ENCODE measurements at regions not wholly inside any gene's neighbourhood (a gene's known extent, or its start where the extent isn't known, plus 50 kb on each side); places are given as distances from the start of the nearest gene placed in this dataset.

GRCh38 chr9:106065136-106065535 is 370.8 kb downstream of the TMEM38B start:
- no peak for DNase-seq
- Histone ChIP-seq H3K9me3 (ENCODE audit: low read depth) (no peaks in the 10 kb centered on the region), H3K27me3 (replicated peaks; ENCODE audit: insufficient read depth) (no peaks in the 10 kb centered on the region), H3K4me1 (ENCODE audit: insufficient read depth) (no peaks in the 10 kb centered on the region), H3K9ac (no peak overlapping the region), H3K79me2 (ENCODE audit: insufficient read depth) (no peaks in the 10 kb centered on the region), H3K27ac (no peak overlapping the region), H3K4me2 (ENCODE audit: unreplicated experiment) (no peak overlapping the region), H4K20me1 (ENCODE audit: insufficient read depth) (no peaks in the 10 kb centered on the region), H3K36me3 (ENCODE audit: low read depth) (no peaks in the 10 kb centered on the region), H2AFZ (no peak overlapping the region), H3K4me3 (no peak overlapping the region), H3K9me2 (ENCODE audit: insufficient read depth) (no peaks in the 10 kb centered on the region), H3F3A (ENCODE audit: insufficient read depth) (no peaks in the 10 kb centered on the region)
- 20% methylated on average over 3 of the region's 3 CpGs for WGBS, 2 experiments (ENCODE audit: low coverage in 1 of 2, low lambda C conversion rate in 2 of 2, missing lambda C conversion rate in 2 of 2)
- in situ Hi-C loops (cut with MboI): no loop called here
- TF ChIP-seq EZH2 (IDR thresholded peaks at IDR 0.05; ENCODE audit: insufficient read depth, poor library complexity, severe bottlenecking): no peak

- Histone ChIP-seq H3K9me3 (ENCODE audit: low read depth) (no peaks in the 10 kb centered on the region), H3K9ac (no peak overlapping the region), H3K27me3 (replicated peaks; ENCODE audit: insufficient read depth) (no peaks in the 10 kb centered on the region), H2AFZ (no peak overlapping the region), H3K9me2 (ENCODE audit: insufficient read depth) (no peaks in the 10 kb centered on the region), H3K79me2 (ENCODE audit: insufficient read depth) (no peaks in the 10 kb centered on the region), H3K4me2 (ENCODE audit: unreplicated experiment) (no peak overlapping the region), H3K36me3 (ENCODE audit: low read depth) (no peaks in the 10 kb centered on the region), H3K4me1 (ENCODE audit: insufficient read depth) (no peaks in the 10 kb centered on the region), H3F3A (ENCODE audit: insufficient read depth) (no peaks in the 10 kb centered on the region), H3K4me3 (no peak overlapping the region), H3K27ac (no peak overlapping the region), H4K20me1 (ENCODE audit: insufficient read depth) (no peaks in the 10 kb centered on the region)
- TF ChIP-seq EZH2phosphoT487 (IDR thresholded peaks at IDR 0.05; ENCODE audit: insufficient read depth, low read depth) (no peak), EZH2 (IDR thresholded peaks at IDR 0.05; ENCODE audit: insufficient read depth, poor library complexity, severe bottlenecking) (no peak)
- in situ Hi-C loops (cut with MboI): no loop called here
- 38 to 55% methylated on average over 2 of the region's 2 CpGs for WGBS, 2 experiments (ENCODE audit: low coverage in 1 of 2, low lambda C conversion rate in 2 of 2, missing lambda C conversion rate in 2 of 2)
- DNase-seq: no peak
Measured at GRCh38 chr9:106065579-106066214, 371.4 kb downstream of the TMEM38B start.

GRCh38 chr9:106066940-106067524 is 372.7 kb downstream of the TMEM38B start:
- H3K27ac ChIP-seq: no peak overlapping the region
- H2AFZ ChIP-seq: no peak overlapping the region
- no peaks in the 10 kb centered on the region for H3F3A ChIP-seq (ENCODE audit: insufficient read depth)
- TF ChIP-seq EZH2phosphoT487 (IDR thresholded peaks at IDR 0.05; ENCODE audit: insufficient read depth, low read depth) (no peak), EZH2 (IDR thresholded peaks at IDR 0.05; ENCODE audit: insufficient read depth, poor library complexity, severe bottlenecking) (no peak)
- WGBS, 2 experiments (ENCODE audit: low coverage in 1 of 2, low lambda C conversion rate in 2 of 2, missing lambda C conversion rate in 2 of 2): 43 to 44% methylated on average over 8 of the region's 8 CpGs
- no peaks in the 10 kb centered on the region for H3K79me2 ChIP-seq (ENCODE audit: insufficient read depth)
- no peaks in the 10 kb centered on the region for H3K27me3 ChIP-seq (replicated peaks; ENCODE audit: insufficient read depth)
- no peak overlapping the region for H3K4me2 ChIP-seq (ENCODE audit: unreplicated experiment)
- no peak overlapping the region for H3K4me3 ChIP-seq
- no peaks in the 10 kb centered on the region for H4K20me1 ChIP-seq (ENCODE audit: insufficient read depth)
- no peaks in the 10 kb centered on the region for H3K9me2 ChIP-seq (ENCODE audit: insufficient read depth)
- no peaks in the 10 kb centered on the region for H3K4me1 ChIP-seq (ENCODE audit: insufficient read depth)
- in situ Hi-C loops (cut with MboI): no loop called here
- H3K9me3 ChIP-seq (ENCODE audit: low read depth): no peaks in the 10 kb centered on the region
- no peak for DNase-seq
- no peaks in the 10 kb centered on the region for H3K36me3 ChIP-seq (ENCODE audit: low read depth)
- H3K9ac ChIP-seq: no peak overlapping the region

DNA sequence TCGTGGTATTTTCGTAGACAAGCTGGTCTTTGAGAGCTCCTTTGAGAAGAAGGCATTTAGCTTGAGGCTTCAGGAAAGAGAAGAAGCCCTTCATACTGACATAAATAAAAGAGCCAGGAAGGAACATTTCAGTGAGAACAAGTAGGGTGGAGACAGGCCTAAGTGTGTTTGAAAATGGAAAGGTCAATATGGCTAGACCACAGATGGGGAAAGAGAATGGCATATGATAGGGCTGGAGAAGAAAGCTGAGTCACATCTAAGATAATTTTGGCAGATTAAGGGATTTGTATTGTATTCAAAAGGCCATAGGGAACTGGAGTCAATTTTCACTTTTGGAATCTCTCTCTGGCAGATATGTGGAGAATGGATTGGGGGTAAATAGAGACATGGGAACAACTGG is 374.9 kb downstream of the TMEM38B start:
- Histone ChIP-seq H3F3A (ENCODE audit: insufficient read depth) (no peaks in the 10 kb centered on the region), H3K9me2 (ENCODE audit: insufficient read depth) (no peaks in the 10 kb centered on the region), H3K4me1 (ENCODE audit: insufficient read depth) (no peaks in the 10 kb centered on the region), H3K4me2 (ENCODE audit: unreplicated experiment) (no peak overlapping the region), H3K9me3 (ENCODE audit: low read depth) (no peaks in the 10 kb centered on the region), H3K27ac (no peak overlapping the region), H3K4me3 (no peak overlapping the region), H3K27me3 (replicated peaks; ENCODE audit: insufficient read depth) (no peaks in the 10 kb centered on the region), H3K79me2 (ENCODE audit: insufficient read depth) (no peaks in the 10 kb centered on the region), H3K9ac (no peak overlapping the region), H2AFZ (no peak overlapping the region), H3K36me3 (ENCODE audit: low read depth) (no peaks in the 10 kb centered on the region), H4K20me1 (ENCODE audit: insufficient read depth) (no peaks in the 10 kb centered on the region)
- in situ Hi-C loops (cut with MboI): no loop called here
- no peak for DNase-seq
- TF ChIP-seq EZH2 (IDR thresholded peaks at IDR 0.05; ENCODE audit: insufficient read depth, poor library complexity, severe bottlenecking) (no peak), EZH2phosphoT487 (IDR thresholded peaks at IDR 0.05; ENCODE audit: insufficient read depth, low read depth) (no peak)
- WGBS, 2 experiments (ENCODE audit: low coverage in 1 of 2, low lambda C conversion rate in 2 of 2, missing lambda C conversion rate in 2 of 2): 2 to 5% methylated on average over 2 of the region's 2 CpGs
